ENCODE measurements at regions not wholly inside any gene's neighbourhood (a gene's known extent, or its start where the extent isn't known, plus 50 kb on each side); places are given as distances from the start of the nearest gene placed in this dataset.

- TF ChIP-seq POLR2A (IDR thresholded peaks at IDR 0.05; ENCODE audit: low read depth) (no peak), CTCF (IDR thresholded peaks at IDR 0.05) (no peak), POLR2AphosphoS5 (IDR thresholded peaks at IDR 0.05) (no peak), EP300 (IDR thresholded peaks at IDR 0.05) (no peak)
These were observed 127.1 kb upstream of the HS3ST3A1 start for GRCh38 chr17:13728781-13729180.

Data from esophagus muscularis mucosa (tissue), 4 donors.